ENCODE measurements at regions not wholly inside any gene's neighbourhood (a gene's known extent, or its start where the extent isn't known, plus 50 kb on each side); places are given as distances from the start of the nearest gene placed in this dataset.
"Not testable (repeated sequence)": the region's sequence is repeated elsewhere in the genome, so short reads cannot be mapped to it uniquely, and the experiment has no call there.

- DNase-seq, result no peak
These were observed 392.8 kb upstream of the ACVR2A start for GRCh38 chr2:147451902-147452515.

- DNase-seq, result no peak
These were observed 393.9 kb upstream of the ACVR2A start for GRCh38 chr2:147450661-147451510.

GRCh38 chr2:147449323-147449991, 395.4 kb upstream of the ACVR2A start:
- peak; percentile 4 for DNase-seq

GRCh38 chr2:147442816-147443215, 402.0 kb upstream of the ACVR2A start:
- no peak for DNase-seq

GRCh38 chr2:147441182-147441581, 403.6 kb upstream of the ACVR2A start:
- DNase-seq, result no peak

GRCh38 chr2:147440734-147441133, 404.1 kb upstream of the ACVR2A start:
- DNase-seq, result no peak

- no peak for DNase-seq
These were observed 404.8 kb upstream of the ACVR2A start for GRCh38 chr2:147439986-147440385.

GRCh38 chr2:147438882-147439281, 405.9 kb upstream of the ACVR2A start:
- no peak for DNase-seq

- no peak for DNase-seq
These were observed 411.0 kb upstream of the ACVR2A start for GRCh38 chr2:147433822-147434221.

- DNase-seq, result no peak
These were observed 414.4 kb upstream of the ACVR2A start for GRCh38 chr2:147430408-147430807.

GRCh38 chr2:147428120-147428747, 416.6 kb upstream of the ACVR2A start:
- no peak for DNase-seq

GRCh38 chr2:147425437-147426029, 419.3 kb upstream of the ACVR2A start:
- no peak for DNase-seq

- DNase-seq, result no peak
These were observed 420.1 kb upstream of the ACVR2A start for GRCh38 chr2:147424766-147425165.

GRCh38 chr2:147420947-147421675, 423.7 kb upstream of the ACVR2A start:
- no peak for DNase-seq

GRCh38 chr2:147420517-147420916, 424.3 kb upstream of the ACVR2A start:
- DNase-seq, result no peak

GRCh38 chr2:147416099-147416498, 428.7 kb upstream of the ACVR2A start:
- DNase-seq, result no peak

GRCh38 chr2:147414656-147415055, 430.2 kb upstream of the ACVR2A start:
- not testable (repeated sequence) for DNase-seq

- DNase-seq, result no peak
These were observed 436.5 kb upstream of the ACVR2A start for GRCh38 chr2:147408357-147408756.

GRCh38 chr2:147405651-147406050, 439.2 kb upstream of the ACVR2A start:
- no peak for DNase-seq

- DNase-seq, result no peak
These were observed 445.8 kb upstream of the ACVR2A start for GRCh38 chr2:147398996-147399395.

- no peak for DNase-seq
These were observed 446.5 kb upstream of the ACVR2A start for GRCh38 chr2:147398301-147398700.

- no peak for DNase-seq
These were observed 447.9 kb upstream of the ACVR2A start for GRCh38 chr2:147396890-147397289.

Data from hematopoietic multipotent progenitor cell treated with erythropoietin and hydrocortisone succinate and interleukin-3 and kit ligand, for 4 days (in vitro differentiated cells).